ENCODE measurements at regions not wholly inside any gene's neighbourhood (a gene's known extent, or its start where the extent isn't known, plus 50 kb on each side); places are given as distances from the start of the nearest gene placed in this dataset.

GRCh38 chr11:33615751-33616150, 84.9 kb downstream of the C11orf91 start:
- no peak for DNase-seq

- no peak for DNase-seq
Measured at GRCh38 chr11:33613404-33613803, 87.2 kb downstream of the C11orf91 start.

- no peak for DNase-seq
Measured at GRCh38 chr11:33610903-33611302, 89.7 kb downstream of the C11orf91 start.

GRCh38 chr11:33608386-33608785, 92.2 kb downstream of the C11orf91 start:
- no peak for DNase-seq

- DNase-seq: no peak
Measured at GRCh38 chr11:33606762-33607161, 93.9 kb downstream of the C11orf91 start.

GRCh38 chr11:33605703-33606102, 94.9 kb downstream of the C11orf91 start:
- no peak for DNase-seq

- no peak for DNase-seq
Measured at GRCh38 chr11:33598426-33599069, 102.1 kb downstream of the C11orf91 start.

- no peak for DNase-seq
Measured at GRCh38 chr11:33594188-33594587, 106.4 kb downstream of the C11orf91 start.

GRCh38 chr11:33590441-33590840, 110.2 kb downstream of the C11orf91 start:
- no peak for DNase-seq

- no peak for DNase-seq
Measured at GRCh38 chr11:33588056-33588455, 112.6 kb downstream of the C11orf91 start.

- DNase-seq: no peak
Measured at GRCh38 chr11:33585586-33586209, 114.9 kb downstream of the C11orf91 start.

- no peak for DNase-seq
Measured at GRCh38 chr11:33582636-33583325, 117.8 kb downstream of the C11orf91 start.

GRCh38 chr11:33579101-33579500, 121.5 kb downstream of the C11orf91 start:
- no peak for DNase-seq

GRCh38 chr11:33577204-33577603, 123.4 kb downstream of the C11orf91 start:
- no peak for DNase-seq

GRCh38 chr11:33575311-33575710, 125.3 kb downstream of the C11orf91 start:
- no peak for DNase-seq

- no peak for DNase-seq
Measured at GRCh38 chr11:33574331-33574730, 126.3 kb downstream of the C11orf91 start.

GRCh38 chr11:33569333-33569732, 131.3 kb downstream of the C11orf91 start:
- DNase-seq: no peak

GRCh38 chr11:33567004-33567403, 133.6 kb downstream of the C11orf91 start:
- no peak for DNase-seq

- no peak for DNase-seq
Measured at GRCh38 chr11:33564856-33565453, 135.7 kb downstream of the C11orf91 start.

- no peak for DNase-seq
Measured at GRCh38 chr11:33560729-33561128, 139.9 kb downstream of the C11orf91 start.

- no peak for DNase-seq
Measured at GRCh38 chr11:33559567-33559966, 141.1 kb downstream of the C11orf91 start.

- no peak for DNase-seq
Measured at GRCh38 chr11:33558097-33558496, 142.5 kb downstream of the C11orf91 start.

GRCh38 chr11:33557201-33557600, 143.4 kb downstream of the C11orf91 start:
- peak; percentile 58 for DNase-seq

GRCh38 chr11:33554219-33554618, 146.4 kb downstream of the C11orf91 start:
- no peak for DNase-seq

Data from HCEC 1CT (cell line).